ENCODE measurements at regions not wholly inside any gene's neighbourhood (a gene's known extent, or its start where the extent isn't known, plus 50 kb on each side); places are given as distances from the start of the nearest gene placed in this dataset.
A peak's percentile ranks its signal among the peaks of the same experiment; 100 is the strongest.

DNA sequence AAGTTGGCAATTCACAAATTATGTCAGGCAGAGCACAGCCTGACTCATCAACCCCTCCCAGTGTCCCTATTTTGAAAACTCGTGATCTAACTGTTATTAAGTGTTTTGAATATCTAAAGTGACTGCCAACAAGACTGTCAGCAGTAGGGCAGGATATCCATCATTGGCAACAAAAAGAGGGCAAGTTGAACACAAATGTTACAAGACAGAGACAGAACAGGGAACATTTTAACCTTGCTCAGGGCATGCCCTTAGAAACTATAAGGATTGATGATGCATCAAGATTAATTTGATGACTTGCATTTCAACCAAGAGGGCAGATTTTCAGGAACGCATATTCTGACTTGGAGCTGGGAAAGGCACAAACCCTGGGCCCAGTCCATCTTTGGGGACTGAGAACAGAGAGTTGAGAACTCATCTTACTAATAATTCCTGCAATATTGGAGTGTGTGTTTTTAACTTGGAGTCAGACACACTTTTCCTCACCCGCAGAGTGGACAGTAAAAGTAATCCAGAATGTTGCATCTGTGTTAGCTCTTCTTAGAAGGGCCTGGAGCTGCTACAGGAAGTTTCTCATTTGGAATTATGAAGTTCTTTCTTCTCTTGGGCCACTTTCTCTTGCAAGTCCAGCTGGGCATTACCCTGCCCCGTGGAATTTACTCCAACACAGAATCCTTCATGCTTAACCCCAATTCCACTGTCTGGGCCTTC is 317.2 kb downstream of the LTN1 start:
- H3K36me3 ChIP-seq = no peaks in the 10 kb centered on the region
- DNase-seq = no peak
- TF ChIP-seq POLR2A (IDR thresholded peaks at IDR 0.05) (no peak), EP300 (IDR thresholded peaks at IDR 0.05) (no peak), POLR2AphosphoS5 (IDR thresholded peaks at IDR 0.05) (no peak)
- TF ChIP-seq, protein P1, sequence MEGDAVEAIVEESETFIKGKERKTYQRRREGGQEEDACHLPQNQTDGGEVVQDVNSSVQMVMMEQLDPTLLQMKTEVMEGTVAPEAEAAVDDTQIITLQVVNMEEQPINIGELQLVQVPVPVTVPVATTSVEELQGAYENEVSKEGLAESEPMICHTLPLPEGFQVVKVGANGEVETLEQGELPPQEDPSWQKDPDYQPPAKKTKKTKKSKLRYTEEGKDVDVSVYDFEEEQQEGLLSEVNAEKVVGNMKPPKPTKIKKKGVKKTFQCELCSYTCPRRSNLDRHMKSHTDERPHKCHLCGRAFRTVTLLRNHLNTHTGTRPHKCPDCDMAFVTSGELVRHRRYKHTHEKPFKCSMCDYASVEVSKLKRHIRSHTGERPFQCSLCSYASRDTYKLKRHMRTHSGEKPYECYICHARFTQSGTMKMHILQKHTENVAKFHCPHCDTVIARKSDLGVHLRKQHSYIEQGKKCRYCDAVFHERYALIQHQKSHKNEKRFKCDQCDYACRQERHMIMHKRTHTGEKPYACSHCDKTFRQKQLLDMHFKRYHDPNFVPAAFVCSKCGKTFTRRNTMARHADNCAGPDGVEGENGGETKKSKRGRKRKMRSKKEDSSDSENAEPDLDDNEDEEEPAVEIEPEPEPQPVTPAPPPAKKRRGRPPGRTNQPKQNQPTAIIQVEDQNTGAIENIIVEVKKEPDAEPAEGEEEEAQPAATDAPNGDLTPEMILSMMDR (IDR thresholded peaks at IDR 0.05) = no peak
- WGBS, 5 donors = 41 to 68% (median 45%) methylated on average over 4 of the region's 4 CpGs
- H3K27ac ChIP-seq = peak overlapping the region in 1 of 5 donors; percentile 18
- no peak overlapping the region for H3K4me3 ChIP-seq
- H3K27me3 ChIP-seq = no peaks in the 10 kb centered on the region
- H3K9me3 ChIP-seq = peaks cover 0 to 6% (median 0%) of the 10 kb centered on the region in 4 donors
- intact Hi-C loops (cut with DNase I; ENCODE audit: low total_unique reads) = no loop called here
- no peaks in the 10 kb centered on the region for H3K4me1 ChIP-seq

GRCh38 chr21:28674763-28675162 is 317.9 kb downstream of the LTN1 start:
- TF ChIP-seq POLR2AphosphoS5 (IDR thresholded peaks at IDR 0.05) (no peak), POLR2A (IDR thresholded peaks at IDR 0.05) (no peak), EP300 (IDR thresholded peaks at IDR 0.05) (no peak)
- TF ChIP-seq, protein P1 (IDR thresholded peaks at IDR 0.05) = no peak
- H3K9me3 ChIP-seq = peaks cover 0 to 6% (median 0%) of the 10 kb centered on the region in 4 donors
- H3K27me3 ChIP-seq = no peaks in the 10 kb centered on the region
- H3K4me3 ChIP-seq = no peak overlapping the region
- peak overlapping the region in 1 of 5 donors; percentile 10 for H3K27ac ChIP-seq
- DNase-seq = no peak
- H3K36me3 ChIP-seq = no peaks in the 10 kb centered on the region
- 81 to 86% (median 83%) methylated on average over 2 of the region's 2 CpGs for WGBS, 5 donors
- no peaks in the 10 kb centered on the region for H3K4me1 ChIP-seq
- intact Hi-C loops (cut with DNase I; ENCODE audit: low total_unique reads) = no loop called here

GRCh38 chr21:28671549-28672195 is 321.0 kb downstream of the LTN1 start:
- H3K27me3 ChIP-seq = no peaks in the 10 kb centered on the region
- no peaks in the 10 kb centered on the region for H3K9me3 ChIP-seq
- H3K4me1 ChIP-seq = no peaks in the 10 kb centered on the region
- 53 to 77% (median 72%) methylated on average over 7 of the region's 7 CpGs for whole genome bisulfite sequencing, 5 donors
- intact Hi-C loops (cut with DNase I; ENCODE audit: low total_unique reads) = no loop called here
- no peaks in the 10 kb centered on the region for H3K36me3 ChIP-seq
- H3K27ac ChIP-seq = no peak overlapping the region
- no peak for DNase-seq
- H3K4me3 ChIP-seq = no peak overlapping the region
- TF ChIP-seq, protein P1 (IDR thresholded peaks at IDR 0.05) = no peak
- TF ChIP-seq POLR2AphosphoS5 (IDR thresholded peaks at IDR 0.05) = no peak
- TF ChIP-seq EP300 (IDR thresholded peaks at IDR 0.05) = no peak
- TF ChIP-seq POLR2A (IDR thresholded peaks at IDR 0.05) = no peak

GRCh38 chr21:28669971-28670653 is 322.6 kb downstream of the LTN1 start:
- no peak overlapping the region for H3K27ac ChIP-seq
- no peaks in the 10 kb centered on the region for H3K9me3 ChIP-seq
- no peak for DNase-seq
- H3K27me3 ChIP-seq = no peaks in the 10 kb centered on the region
- WGBS, 5 donors = 84 to 89% (median 86%) methylated on average over 3 of the region's 3 CpGs
- intact Hi-C loops (cut with DNase I; ENCODE audit: low total_unique reads) = no loop called here
- no peaks in the 10 kb centered on the region for H3K4me1 ChIP-seq
- H3K36me3 ChIP-seq = no peaks in the 10 kb centered on the region
- H3K4me3 ChIP-seq = no peak overlapping the region
- TF ChIP-seq EP300 (IDR thresholded peaks at IDR 0.05) = no peak
- TF ChIP-seq POLR2A (IDR thresholded peaks at IDR 0.05) = no peak
- TF ChIP-seq, protein P1 (IDR thresholded peaks at IDR 0.05) = no peak
- TF ChIP-seq POLR2AphosphoS5 (IDR thresholded peaks at IDR 0.05) = no peak
